IMR-90 (cell line): ENCODE measurements at regions not wholly inside any gene's neighbourhood (a gene's known extent, or its start where the extent isn't known, plus 50 kb on each side); places are given as distances from the start of the nearest gene placed in this dataset.

Experiments
- ATAC-seq: fragments of 200-7000 bp; cut with Tn5 transposase; 2 replicates; pipeline ENCODE4 v1.9.1; 2020; ENCODE audit warnings: low read depth, mild to moderate bottlenecking, moderate library complexity
- BruUV-seq: library from RNA; stranded (reverse); fragments of 400-500 nt; replicated peaks from 2 replicates; lab custom pipeline; 2021; lab: Mats Ljungman, UMichigan
- CTCF ChIA-PET: fragments of 300-600 bp; formaldehyde crosslinking; extraction: SDS; loops from one replicate; lab custom pipeline; 2021; ENCODE audit warnings: antibody characterized with exemption; lab: Yijun Ruan, JAX
- POLR2A ChIA-PET: fragments of 300-600 bp; sonication (Branson Sonifier 250); formaldehyde crosslinking; loops from one replicate; lab custom pipeline; 2022; ENCODE audit warnings: antibody characterized with exemption; ENCODE audit not compliant: unreplicated experiment; lab: Charles Lee
- DNase-seq: peaks from one replicate; pipeline ENCODE4 v3.0.0; 2013
- H2AFZ ChIP-seq: replicated peaks from 2 replicates; pipeline ENCODE3; 2013; ENCODE audit warnings: low read length, mild to moderate bottlenecking; ENCODE audit not compliant: poor library complexity
- H2AK5ac ChIP-seq: 2 replicates; pipeline ENCODE4 v1.6.1; 2013; ENCODE audit warnings: low read depth, low read length, inconsistent platforms
- H2AK9ac ChIP-seq: replicated peaks from 2 replicates; pipeline ENCODE3; 2013; ENCODE audit warnings: mild to moderate bottlenecking, low read depth, low read length, moderate library complexity; ENCODE audit not compliant: poor library complexity
- H2BK120ac ChIP-seq: 2 replicates; pipeline ENCODE4 v1.6.1; 2013; ENCODE audit warnings: low read depth, low read length, inconsistent platforms
- H2BK15ac ChIP-seq: 3 replicates; pipeline ENCODE4 v1.6.1; 2013; ENCODE audit warnings: low read depth, low read length, inconsistent platforms
- H2BK20ac ChIP-seq: 2 replicates; pipeline ENCODE4 v1.6.1; 2013; ENCODE audit warnings: low read depth, mild to moderate bottlenecking, inconsistent platforms, low read length, moderate library complexity
- H2BK5ac ChIP-seq: 2 replicates; pipeline ENCODE4 v1.6.1; 2013; ENCODE audit warnings: mild to moderate bottlenecking, low read depth, low read length, inconsistent platforms; ENCODE audit not compliant: poor library complexity, severe bottlenecking
- H3K14ac ChIP-seq: replicated peaks from 2 replicates; pipeline ENCODE4 v1.6.1; 2013; ENCODE audit warnings: low read depth, low read length, inconsistent platforms
- H3K18ac ChIP-seq: 2 replicates; pipeline ENCODE4 v1.6.1; 2013; ENCODE audit warnings: low read depth, low read length, control low read depth
- H3K23ac ChIP-seq: 2 replicates; pipeline ENCODE4 v1.6.1; 2013; ENCODE audit warnings: low read depth, low read length, inconsistent platforms
- H3K27ac ChIP-seq: 2 replicates; pipeline ENCODE4 v1.5.1; 2013; ENCODE audit warnings: mild to moderate bottlenecking, control low read depth, low read length; ENCODE audit not compliant: insufficient read depth
- H3K27me3 ChIP-seq: 2 replicates; pipeline ENCODE4 v1.6.1; 2013; ENCODE audit warnings: low read length; ENCODE audit not compliant: control insufficient read depth, insufficient read depth
- H3K36me3 ChIP-seq: 2 replicates; pipeline ENCODE4 v1.6.1; 2013; ENCODE audit warnings: low read length, mixed read lengths; ENCODE audit not compliant: control insufficient read depth, insufficient read depth
- H3K4ac ChIP-seq: 2 replicates; pipeline ENCODE4 v1.6.1; 2013; ENCODE audit warnings: low read depth, low read length, inconsistent platforms
- H3K4me1 ChIP-seq: 2 replicates; pipeline ENCODE4 v1.6.1; 2013; ENCODE audit warnings: low read length, mixed read lengths; ENCODE audit not compliant: control insufficient read depth, insufficient read depth
- H3K4me2 ChIP-seq: 2 replicates; pipeline ENCODE4 v1.6.1; 2013; ENCODE audit warnings: low read depth, mild to moderate bottlenecking, control low read depth, low read length, moderate library complexity
- H3K4me3 ChIP-seq: 2 replicates; pipeline ENCODE4 v1.5.1; 2013; ENCODE audit warnings: low read depth, mild to moderate bottlenecking, control low read depth, low read length, moderate library complexity; ENCODE audit not compliant: insufficient read depth
- H3K56ac ChIP-seq: 2 replicates; pipeline ENCODE4 v1.6.1; 2013; ENCODE audit warnings: low read length, inconsistent platforms; ENCODE audit not compliant: insufficient read depth; ENCODE audit errors: extremely low read depth
- H3K79me1 ChIP-seq, 2 experiments: 2 replicates each; pipeline ENCODE4 v1.6.1; 2013; ENCODE audit warnings: low read length in 2 of 2, inconsistent platforms in 1 of 2, low read depth in 1 of 2
- H3K9ac ChIP-seq: 2 replicates; pipeline ENCODE4 v1.6.1; 2013; ENCODE audit warnings: low read depth, low read length, control low read depth
- H3K9me1 ChIP-seq: 2 replicates; pipeline ENCODE4 v1.6.1; 2013; ENCODE audit warnings: low read length, inconsistent platforms; ENCODE audit not compliant: insufficient read depth
- H3K9me3 ChIP-seq: 2 replicates; pipeline ENCODE4 v1.6.1; 2013; ENCODE audit warnings: low read length; ENCODE audit not compliant: control insufficient read depth, insufficient read depth
- H4K20me1 ChIP-seq: 2 replicates; pipeline ENCODE4 v1.6.1; 2013; ENCODE audit warnings: low read length, inconsistent platforms; ENCODE audit not compliant: insufficient read depth
- H4K5ac ChIP-seq: 2 replicates; pipeline ENCODE4 v1.6.1; 2013; ENCODE audit warnings: mild to moderate bottlenecking, low read depth, low read length, control low read depth
- H4K8ac ChIP-seq, 2 experiments: 2 replicates each; pipeline ENCODE4 v1.6.1; 2013; ENCODE audit warnings: low read depth in 2 of 2, low read length in 2 of 2, control low read depth in 1 of 2, inconsistent platforms in 1 of 2
- H4K91ac ChIP-seq: 2 replicates; pipeline ENCODE4 v1.6.1; 2013; ENCODE audit warnings: low read depth, low read length, inconsistent platforms; ENCODE audit not compliant: insufficient read depth
- MXI1 ChIP-seq: IDR thresholded peaks from 2 replicates; pipeline ENCODE4 v1.6.1; 2012; ENCODE audit warnings: low read depth, mild to moderate bottlenecking, low read length, moderate library complexity, borderline replicate concordance
- POLR2A ChIP-seq: IDR thresholded peaks from 2 replicates; pipeline ENCODE4 v1.6.1; 2012; ENCODE audit warnings: mild to moderate bottlenecking, low read depth, low read length
- RAD21 ChIP-seq: IDR thresholded peaks from 2 replicates; pipeline ENCODE4 v1.6.1; 2012; ENCODE audit warnings: low read length, improper control_type of control experiment
- WGBS, 2 experiments: methylation state at CpG; one replicate each; pipeline versions ENCODE4 v1.1.5 to v1.1.7; 2013; ENCODE audit warnings: missing lambda C conversion rate in 2 of 2; ENCODE audit not compliant: insufficient read length in 1 of 2; ENCODE audit errors: extremely low coverage in 2 of 2; 5-methylcytosine and 5-hydroxymethylcytosine counted together
- dilution Hi-C: fragments of 300-500 bp; cut with HindIII; formaldehyde crosslinking; loops from one replicate; pipeline ENCODE4 v1.14.3; 2018; ENCODE audit warnings: low sequenced_read_pairs; ENCODE audit not compliant: unreplicated experiment
- in situ Hi-C: fragments of 300-500 bp; cut with MboI; formaldehyde crosslinking; loops from 3 replicates; pipeline ENCODE4 v1.14.3; 2019; ENCODE audit warnings: low sequenced_read_pairs, inconsistent platforms, mixed read lengths
- intact Hi-C: fragments of 100-400 bp; cut with micrococcal nuclease; formaldehyde crosslinking; loops from 2 replicates; pipeline ENCODE4 v1.10.0; 2022
- TF ChIP-seq, protein P1 (sequence below): fragments of 150-350 bp; IDR thresholded peaks from 2 replicates; pipeline ENCODE4 v1.6.1; 2017; ENCODE audit warnings: mild to moderate bottlenecking, antibody characterized with exemption, low read length, low read depth

DNA sequence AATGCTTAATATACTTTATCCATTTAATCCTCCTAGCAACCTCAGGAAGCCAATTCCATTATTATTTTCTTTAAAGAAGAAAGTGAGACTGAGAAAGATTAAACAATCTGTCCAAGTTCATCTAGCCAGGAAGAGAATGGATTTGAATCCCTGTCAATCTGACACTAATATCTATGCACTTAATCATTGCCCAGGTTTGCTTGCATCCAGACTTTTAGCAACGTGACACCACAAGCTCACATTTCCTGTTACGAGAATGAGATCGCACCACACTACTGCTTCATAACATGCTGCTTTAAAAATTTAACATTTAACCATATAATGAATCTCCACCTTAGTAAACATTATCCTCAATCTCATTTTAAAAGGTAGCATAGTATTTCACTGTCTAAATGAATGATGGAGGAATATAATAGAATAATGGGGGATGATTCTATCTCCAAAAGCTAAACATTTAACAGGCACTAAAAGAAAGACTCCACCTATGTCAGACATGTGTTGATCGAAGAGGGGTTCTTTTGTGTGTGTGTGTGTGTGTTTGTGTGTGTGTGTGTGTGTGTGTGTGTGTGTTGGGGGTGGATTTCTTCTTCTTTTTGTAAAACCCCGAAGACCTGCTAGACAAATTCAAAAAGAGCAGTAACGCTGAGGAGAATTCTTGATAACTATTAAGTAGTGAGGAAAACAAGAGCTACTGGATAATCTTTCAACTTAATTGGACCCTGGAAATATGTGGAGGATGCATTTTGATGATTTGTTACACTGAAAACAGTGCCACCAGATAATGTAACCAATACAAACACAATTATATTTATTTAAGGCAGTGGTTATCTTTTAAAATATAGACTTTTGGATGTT, 138.7 kb upstream of the NR3C1 start:
- CTCF ChIA-PET: interaction anchor here (1.5 kb wide), 1 partner anchor 11 kb away, joined by 4 read pairs; no protein-coding TSS in a partner anchor

More for the DNA sequence above, 138.7 kb upstream of the NR3C1 start:
- in situ Hi-C loops (no loop called here), dilution Hi-C loops (no loop called here), intact Hi-C loops (loop anchor here (5.0 kb wide), 1 partner anchor 215 kb away; no protein-coding TSS in a partner anchor)
- H3K27ac ChIP-seq: no peak overlapping the region
- no peaks in the 10 kb centered on the region for H3K79me1 ChIP-seq
- H2AK5ac ChIP-seq: 0 out of 2 replicates have a peak overlapping the region, but pooled peaks have one; percentile 20
- no peak overlapping the region for H3K4me2 ChIP-seq
- peaks cover 2% of the 10 kb centered on the region for H3K9me3 ChIP-seq
- H3K9me1 ChIP-seq: no peaks in the 10 kb centered on the region; the same call in 1 of the 2 replicates
- H2BK20ac ChIP-seq: peak overlapping the region; percentile 58
- H2BK15ac ChIP-seq: peak overlapping the region; percentile 96; the same call in 1 of the 3 replicates
- H3K4me3 ChIP-seq: no peak overlapping the region
- H4K8ac ChIP-seq: peak overlapping the region; percentile 18 to 50; a peak in 1 of 4 replicates
- no peak for TF ChIP-seq POLR2A
- TF ChIP-seq MXI1: no peak
- no peak for TF ChIP-seq RAD21
- TF ChIP-seq, protein P1, sequence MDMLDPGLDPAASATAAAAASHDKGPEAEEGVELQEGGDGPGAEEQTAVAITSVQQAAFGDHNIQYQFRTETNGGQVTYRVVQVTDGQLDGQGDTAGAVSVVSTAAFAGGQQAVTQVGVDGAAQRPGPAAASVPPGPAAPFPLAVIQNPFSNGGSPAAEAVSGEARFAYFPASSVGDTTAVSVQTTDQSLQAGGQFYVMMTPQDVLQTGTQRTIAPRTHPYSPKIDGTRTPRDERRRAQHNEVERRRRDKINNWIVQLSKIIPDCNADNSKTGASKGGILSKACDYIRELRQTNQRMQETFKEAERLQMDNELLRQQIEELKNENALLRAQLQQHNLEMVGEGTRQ: no peak
- 57% methylated on average over 1 of the region's 6 CpGs; no CpG with 5 or more reads in 1 of the 2 experiments for WGBS, 2 experiments
- H2AFZ ChIP-seq: no peak overlapping the region
- H3K23ac ChIP-seq: no peak overlapping the region; the same call in 1 of the 2 replicates
- H4K5ac ChIP-seq: no peak overlapping the region
- H3K4me1 ChIP-seq: peaks cover 10% of the 10 kb centered on the region
- no peak overlapping the region for H2AK9ac ChIP-seq
- peak overlapping the region; percentile 75; the same call in 1 of the 2 replicates for H3K18ac ChIP-seq
- POLR2A ChIA-PET: no interaction called here
- peak overlapping the region; percentile 50; the same call in 1 of the 2 replicates for H3K4ac ChIP-seq
- H2BK120ac ChIP-seq: peak overlapping the region; percentile 80
- ATAC-seq (no peak), DNase-seq (no peak)
- no peaks in the 10 kb centered on the region for H3K27me3 ChIP-seq
- H3K56ac ChIP-seq: no peak overlapping the region
- peak overlapping the region; percentile 99 for H2BK5ac ChIP-seq
- no peak overlapping the region for H3K9ac ChIP-seq
- no peak overlapping the region for H4K91ac ChIP-seq
- 0 out of 2 replicates have a peak overlapping the region, but pooled peaks have one; percentile 10 for H3K14ac ChIP-seq
- H4K20me1 ChIP-seq: no peaks in the 10 kb centered on the region
- BruUV-seq: no TSS peak
- no peaks in the 10 kb centered on the region for H3K36me3 ChIP-seq
